Inferior parietal cortex (tissue), 1 donor: ENCODE measurements at regions not wholly inside any gene's neighbourhood (a gene's known extent, or its start where the extent isn't known, plus 50 kb on each side); places are given as distances from the start of the nearest gene placed in this dataset.

ENCODE experiments used
- DNase-seq: peaks from one replicate; pipeline ENCODE4 v3.0.0-alpha.2; 2016; ENCODE audit errors: extremely low spot score

- DNase-seq: no peak
These were observed 261.4 kb upstream of the POU2AF2 start for GRCh38 chr11:110984147-110984546.

- DNase-seq: no peak
These were observed 263.3 kb upstream of the POU2AF2 start for GRCh38 chr11:110982214-110982613.

- DNase-seq: no peak
These were observed 265.8 kb upstream of the POU2AF2 start for GRCh38 chr11:110979696-110980095.

DNA sequence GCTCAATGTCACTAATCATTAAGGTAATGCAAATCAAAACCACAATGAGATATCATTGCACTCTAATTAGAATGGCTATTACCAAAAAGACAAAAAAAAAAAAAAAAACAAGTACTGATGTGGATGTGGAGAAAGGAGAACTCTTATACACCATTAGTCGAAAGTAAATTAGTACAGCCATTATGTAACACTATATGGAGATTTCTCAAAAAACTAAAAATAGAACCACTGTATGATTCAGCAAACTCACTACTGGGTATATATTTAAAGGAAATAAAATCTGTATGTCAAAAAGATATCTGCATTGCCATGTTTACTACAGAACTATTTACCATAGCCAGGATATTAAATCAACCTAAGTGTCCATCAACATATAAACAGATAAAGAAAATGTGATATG, 265.4 kb upstream of the ARHGAP20 start:
- no peak for DNase-seq

DNA sequence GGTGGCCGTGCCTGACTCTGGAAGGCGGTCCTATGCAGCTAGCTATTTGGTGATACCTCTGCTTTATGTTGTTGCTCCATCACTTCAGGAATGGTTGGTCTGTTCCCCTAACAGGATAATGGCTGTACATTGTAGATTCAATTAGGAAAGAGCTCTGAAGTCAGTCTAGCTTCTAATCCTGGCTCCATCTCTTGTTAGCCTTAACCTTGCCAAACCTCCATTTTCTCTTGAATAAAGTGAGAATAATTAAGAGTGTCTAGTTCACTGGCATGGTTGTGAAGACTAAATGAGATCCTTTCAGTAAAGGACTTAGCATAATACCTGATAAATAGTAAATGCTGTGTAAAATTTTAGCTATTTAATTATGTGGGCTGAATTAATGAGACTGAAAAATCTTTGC, 262.5 kb upstream of the ARHGAP20 start:
- DNase-seq: no peak

DNA sequence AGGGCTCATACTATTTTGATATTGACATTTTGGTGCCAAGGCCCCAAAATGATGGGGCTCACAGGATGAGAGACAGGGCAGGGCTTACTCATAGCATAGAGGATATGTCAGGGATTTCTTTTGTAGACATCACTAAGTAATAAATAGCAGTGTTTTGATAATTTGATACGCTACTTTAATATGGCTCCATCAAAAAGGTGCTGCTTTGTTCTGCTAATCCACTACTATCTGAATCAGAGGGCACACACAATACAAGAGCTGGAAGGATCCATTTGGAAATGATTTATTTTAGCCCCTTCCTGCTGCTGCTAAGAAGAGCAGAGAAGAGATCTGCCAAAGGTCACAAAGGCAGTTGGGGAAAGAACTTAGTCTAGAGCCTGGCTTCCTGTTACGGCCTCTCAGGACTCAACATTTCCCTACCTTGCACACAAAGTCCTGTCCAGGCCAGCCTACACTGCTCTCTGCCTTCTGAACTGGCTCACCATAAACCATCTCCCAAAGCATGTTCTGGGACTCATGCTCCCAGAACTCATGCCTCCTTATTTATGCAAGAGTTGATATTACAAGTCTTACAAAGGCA, 261.3 kb upstream of the ARHGAP20 start:
- no peak for DNase-seq

DNA sequence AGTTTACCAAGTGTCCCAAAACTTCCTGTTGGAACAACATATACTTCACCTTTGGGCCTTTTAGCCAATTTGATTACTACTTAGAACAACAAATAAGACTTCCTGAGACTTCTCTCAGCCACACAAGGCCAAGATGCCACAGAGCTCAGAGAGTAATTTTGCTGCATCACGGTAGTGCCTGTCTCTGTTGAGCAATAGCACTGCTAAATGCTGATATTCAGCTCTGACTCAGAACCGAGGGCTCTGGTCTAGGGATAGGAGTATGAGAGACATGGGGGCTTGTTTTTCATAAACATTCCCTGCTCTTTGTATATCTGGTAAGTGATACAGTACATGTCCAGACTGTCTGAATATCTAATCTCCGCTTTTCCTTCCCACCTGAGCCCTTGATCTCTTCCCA, 260.4 kb upstream of the ARHGAP20 start:
- no peak for DNase-seq

DNA sequence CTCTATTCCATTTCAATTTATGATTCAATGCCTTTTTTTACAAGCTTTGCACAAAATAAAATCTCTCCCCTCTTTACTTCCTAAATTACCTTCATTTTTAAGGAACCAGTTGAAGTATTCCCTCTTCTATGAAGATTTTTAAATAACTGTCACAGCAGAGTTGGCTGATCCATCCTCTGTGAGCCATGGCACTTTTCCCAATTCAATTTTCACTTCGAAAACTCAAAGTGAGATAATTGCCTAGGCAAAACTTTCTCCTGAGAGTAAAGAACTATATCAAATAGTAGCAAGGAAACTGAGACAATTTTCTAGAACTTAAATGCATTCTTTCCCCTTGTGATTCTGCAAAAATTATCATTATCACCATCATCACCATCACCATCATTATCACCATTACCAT, 259.9 kb upstream of the ARHGAP20 start:
- DNase-seq: no peak

- no peak for DNase-seq
These were observed 258.9 kb upstream of the ARHGAP20 start for GRCh38 chr11:110971140-110971539.

DNA sequence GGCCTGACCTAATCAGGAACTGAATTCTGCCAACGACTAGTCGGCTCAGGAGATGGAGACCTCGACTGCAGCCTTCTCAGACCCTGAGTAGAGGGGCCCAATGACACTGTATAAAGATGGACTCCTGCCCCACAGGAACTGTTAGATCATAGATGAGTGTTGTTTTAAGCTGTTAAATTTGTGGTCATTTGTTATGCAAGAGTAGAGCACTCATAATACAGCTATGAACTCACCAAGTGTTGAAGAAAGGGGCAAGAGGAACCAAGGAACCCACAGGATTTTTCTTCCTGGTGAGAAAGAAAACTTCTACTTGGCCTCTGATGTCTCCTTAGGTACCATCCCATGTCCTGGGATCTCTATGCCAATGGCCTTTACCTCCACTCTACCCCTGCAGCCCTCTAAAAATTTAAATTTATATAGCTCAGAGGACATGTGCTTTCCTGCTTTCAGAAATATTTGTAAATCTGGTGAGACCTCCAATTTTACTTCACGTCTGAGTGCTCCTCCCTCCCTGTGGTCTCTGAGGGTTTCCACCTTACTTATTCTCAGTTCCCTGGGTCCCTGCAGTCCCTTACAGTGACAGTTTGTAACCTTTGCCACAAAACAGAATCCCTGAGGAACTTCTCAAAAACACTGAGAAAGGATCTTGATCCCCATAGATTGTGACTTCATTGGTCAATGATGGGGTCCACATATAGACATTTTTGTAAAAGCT, 256.3 kb upstream of the ARHGAP20 start:
- no peak for DNase-seq

GRCh38 chr11:110966131-110966530, 253.9 kb upstream of the ARHGAP20 start:
- DNase-seq: no peak

- no peak for DNase-seq
These were observed 250.7 kb upstream of the ARHGAP20 start for GRCh38 chr11:110962921-110963320.

DNA sequence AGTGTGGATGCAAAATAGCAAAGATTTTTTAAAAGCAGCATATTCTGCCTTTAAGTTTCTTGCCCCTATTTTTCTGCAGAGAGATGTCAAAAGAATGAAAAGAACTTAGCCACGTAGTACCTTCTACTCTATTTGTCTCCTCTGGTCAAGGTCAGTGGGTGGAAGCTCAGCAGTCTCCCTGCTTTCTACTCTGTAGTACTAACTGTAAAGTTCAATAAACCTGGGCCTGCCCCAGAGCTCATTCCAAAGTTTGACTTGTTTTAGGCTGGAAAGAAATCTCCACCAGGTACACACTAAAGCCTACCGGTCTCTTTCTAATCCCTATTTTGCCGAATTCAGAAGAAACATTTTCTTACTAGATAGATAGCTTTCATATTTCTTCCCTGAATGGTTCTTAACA, 247.9 kb upstream of the ARHGAP20 start:
- DNase-seq: no peak

DNA sequence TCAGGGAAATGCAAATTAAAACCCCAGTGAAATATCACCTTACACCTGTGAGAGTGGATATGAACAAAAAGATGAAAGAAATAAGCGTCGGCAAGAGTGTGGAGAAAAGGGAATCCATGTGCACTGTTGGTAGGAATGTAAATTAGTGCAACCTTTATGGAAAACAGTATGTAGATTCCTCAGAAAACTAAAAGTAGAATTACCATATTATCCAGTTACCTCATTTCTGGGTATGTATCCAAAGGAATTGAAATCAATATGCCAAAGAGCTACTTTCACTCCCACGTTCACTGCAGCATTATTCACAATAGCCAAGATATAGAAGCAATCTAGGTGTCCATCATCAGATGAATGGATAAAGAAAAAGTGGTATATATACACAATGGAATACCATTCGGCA, 246.0 kb upstream of the ARHGAP20 start:
- no peak for DNase-seq

GRCh38 chr11:110955776-110956175, 243.5 kb upstream of the ARHGAP20 start:
- DNase-seq: no peak

GRCh38 chr11:110951950-110952503, 239.8 kb upstream of the ARHGAP20 start:
- DNase-seq: no peak

GRCh38 chr11:110951037-110951949, 239.1 kb upstream of the ARHGAP20 start:
- DNase-seq: no peak

GRCh38 chr11:110948112-110948511, 235.9 kb upstream of the ARHGAP20 start:
- DNase-seq: no peak

DNA sequence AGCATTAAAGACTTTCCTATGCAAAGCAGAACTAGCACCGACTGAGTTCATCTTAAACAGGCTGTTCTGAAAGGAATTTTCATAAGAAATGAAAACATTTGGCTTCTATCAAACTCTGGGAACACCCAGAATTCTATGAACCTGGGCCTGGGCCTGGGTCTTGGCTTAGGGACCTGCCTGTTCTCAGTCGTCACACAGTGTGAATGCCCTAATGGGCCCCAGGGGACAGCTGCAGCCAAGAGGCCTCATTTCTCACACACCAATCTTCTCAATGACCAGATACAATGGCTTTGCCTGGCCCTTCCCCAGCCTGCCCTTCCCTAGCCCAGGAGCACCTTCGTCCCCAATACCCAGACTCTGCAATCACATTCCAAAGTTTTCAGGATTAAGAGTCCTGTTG, 234.9 kb upstream of the ARHGAP20 start:
- DNase-seq: no peak

DNA sequence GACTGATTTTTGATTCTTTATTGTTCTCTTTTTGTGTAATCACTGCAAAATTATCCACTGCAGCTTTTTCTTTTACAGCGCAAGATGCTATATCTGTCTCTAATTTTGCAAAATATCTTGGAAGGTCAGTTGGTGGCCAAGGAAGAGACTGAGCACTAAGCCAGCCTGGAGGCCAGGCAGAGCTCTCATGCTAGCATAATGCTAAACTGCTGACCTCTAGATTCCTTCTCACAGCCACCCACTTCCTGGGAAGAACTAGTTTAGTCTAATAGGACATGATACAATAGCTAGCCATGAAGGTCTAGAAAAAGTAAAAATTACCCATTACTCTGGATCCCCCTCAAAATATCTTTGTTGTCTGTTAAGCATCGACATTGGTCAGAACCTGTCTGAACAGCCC, 227.2 kb upstream of the ARHGAP20 start:
- no peak for DNase-seq

- no peak for DNase-seq
These were observed 222.9 kb upstream of the ARHGAP20 start for GRCh38 chr11:110935018-110935640.

- no peak for DNase-seq
These were observed 216.9 kb upstream of the ARHGAP20 start for GRCh38 chr11:110929129-110929528.
